CD4-positive, CD25-positive, alpha-beta regulatory T cell (primary cell): ENCODE measurements at regions not wholly inside any gene's neighbourhood (a gene's known extent, or its start where the extent isn't known, plus 50 kb on each side); places are given as distances from the start of the nearest gene placed in this dataset.

Source experiments
- ATAC-seq, 2 donors: fragments of 150-1000 bp; cut with Tn5 transposase; one replicate each; pipeline ENCODE4 v1.10.0; 2021; ENCODE audit warnings: low read depth in 2 of 2, moderate number of reproducible peaks in 2 of 2, moderate library complexity in 1 of 2
- DNase-seq, 3 donors: peaks; one replicate each; pipeline versions ENCODE4 v3.0.0 to v3.0.0-alpha.2; 2012 to 2022; ENCODE audit warnings: mixed read lengths in 1 of 3
- H3K27ac ChIP-seq: one replicate; pipeline ENCODE4 v1.7.0; 2013; ENCODE audit warnings: mild to moderate bottlenecking, low read length; ENCODE audit not compliant: insufficient read depth, poor library complexity, severe bottlenecking
- H3K27me3 ChIP-seq: one replicate; pipeline ENCODE4 v1.7.0; 2013; ENCODE audit warnings: low read length; ENCODE audit not compliant: control insufficient read depth, insufficient read depth
- H3K36me3 ChIP-seq: one replicate; pipeline ENCODE4 v1.7.0; 2013; ENCODE audit warnings: mild to moderate bottlenecking, low read length, moderate library complexity; ENCODE audit not compliant: control insufficient read depth, insufficient read depth
- H3K4me1 ChIP-seq: 2 replicates; pipeline ENCODE4 v1.7.0; 2013; ENCODE audit warnings: mild to moderate bottlenecking, low read length; ENCODE audit not compliant: insufficient read depth, control insufficient read depth, poor library complexity, severe bottlenecking
- H3K4me3 ChIP-seq: one replicate; pipeline ENCODE4 v1.7.0; 2013; ENCODE audit warnings: low read depth, mild to moderate bottlenecking, low read length, moderate library complexity
- H3K9me3 ChIP-seq, 2 experiments: 1 replicate in 1 of 2; 2 replicates in 1 of 2; pipeline ENCODE4 v1.7.0; 2013; ENCODE audit warnings: low read length in 2 of 2, mild to moderate bottlenecking in 1 of 2, moderate library complexity in 1 of 2; ENCODE audit not compliant: control insufficient read depth in 2 of 2
- H3K27ac Mint-ChIP-seq, 3 donors: one replicate each; pipeline ENCODE4 v1.8.0; 2020 to 2022; ENCODE audit warnings: mild to moderate bottlenecking in 3 of 3, mixed read lengths in 3 of 3, moderate library complexity in 2 of 3
- H3K27me3 Mint-ChIP-seq: one replicate; pipeline ENCODE4 v1.8.0; 2022; ENCODE audit warnings: mild to moderate bottlenecking, mixed read lengths
- H3K36me3 Mint-ChIP-seq: one replicate; pipeline ENCODE4 v1.8.0; 2020; ENCODE audit warnings: mixed read lengths
- H3K4me1 Mint-ChIP-seq, 4 donors: one replicate each; pipeline ENCODE4 v1.8.0; 2020 to 2022; ENCODE audit warnings: mixed read lengths in 4 of 4, mild to moderate bottlenecking in 1 of 4
- H3K4me3 Mint-ChIP-seq, 4 donors: one replicate each; pipeline ENCODE4 v1.8.0; 2020 to 2022; ENCODE audit warnings: mild to moderate bottlenecking in 4 of 4, mixed read lengths in 4 of 4, moderate library complexity in 3 of 4
- H3K9me3 Mint-ChIP-seq, 7 donors: one replicate each; pipeline ENCODE4 v1.8.0; 2020 to 2022; ENCODE audit warnings: mixed read lengths in 7 of 7, mild to moderate bottlenecking in 3 of 7, moderate library complexity in 2 of 7

DNA sequence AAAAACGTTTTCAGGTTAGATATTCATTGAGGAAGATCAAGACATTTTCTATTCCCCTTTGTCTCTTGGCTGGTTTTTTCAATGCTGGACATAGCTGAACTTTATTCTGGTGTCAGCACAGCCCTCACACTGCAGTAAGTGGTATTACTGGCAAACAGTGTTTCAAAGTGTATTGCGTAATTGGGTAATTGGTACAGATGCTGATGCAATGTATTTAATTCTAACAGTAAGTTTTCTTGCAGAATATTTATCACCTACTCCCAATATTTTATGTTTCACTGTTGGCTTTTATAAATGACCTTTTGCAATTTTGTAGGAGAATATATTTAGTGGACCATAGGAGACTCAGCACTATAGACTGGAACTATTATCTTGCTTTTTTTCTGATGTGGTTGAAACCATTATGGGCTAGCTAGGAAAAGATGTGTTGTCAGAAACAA lies 287.6 kb upstream of the SOX4 start:
- H3K36me3 Mint-ChIP-seq = no peaks in the 10 kb centered on the region
- Histone ChIP-seq H3K9me3 (peaks cover 0 to 2% of the 10 kb centered on the region in 2 experiments), H3K4me1 (no peaks in the 10 kb centered on the region), H3K27ac (no peak overlapping the region), H3K27me3 (peaks cover 2% of the 10 kb centered on the region), H3K4me3 (no peak overlapping the region), H3K36me3 (no peaks in the 10 kb centered on the region)
- no peaks in the 10 kb centered on the region for H3K4me1 Mint-ChIP-seq
- no peak for DNase-seq
- no peak overlapping the region for H3K4me3 Mint-ChIP-seq
- peaks cover 0 to 7% (median 1%) of the 10 kb centered on the region in 7 donors for H3K9me3 Mint-ChIP-seq
- ATAC-seq = no peak
- H3K27me3 Mint-ChIP-seq = peaks cover 23% of the 10 kb centered on the region
- H3K27ac Mint-ChIP-seq = no peak overlapping the region

DNA sequence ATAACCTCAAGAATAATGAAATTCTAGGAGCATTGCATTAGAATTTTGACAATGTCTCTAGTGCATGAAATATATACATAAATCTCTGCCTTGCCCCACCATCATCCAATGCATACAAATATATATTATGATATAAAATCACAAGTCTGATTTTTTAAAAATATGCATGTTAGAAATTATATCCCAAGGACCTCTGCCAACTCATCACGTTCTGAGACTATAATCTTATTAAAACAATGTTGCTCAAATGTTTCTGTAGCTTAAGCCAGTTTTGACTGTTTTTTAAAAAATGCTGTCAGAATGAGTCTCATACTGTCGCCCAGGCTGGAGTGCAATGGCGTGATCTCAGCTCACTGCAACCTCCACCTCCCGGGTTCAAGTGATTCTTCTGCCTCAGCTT lies 287.0 kb upstream of the SOX4 start:
- no peak overlapping the region for H3K4me3 Mint-ChIP-seq
- peaks cover 23% of the 10 kb centered on the region for H3K27me3 Mint-ChIP-seq
- H3K36me3 Mint-ChIP-seq = no peaks in the 10 kb centered on the region
- H3K27ac ChIP-seq = no peak overlapping the region
- no peak overlapping the region for H3K27ac Mint-ChIP-seq
- no peaks in the 10 kb centered on the region for H3K4me1 Mint-ChIP-seq
- ATAC-seq (no peak), DNase-seq (no peak)
- peaks cover 0 to 7% (median 0%) of the 10 kb centered on the region in 7 donors for H3K9me3 Mint-ChIP-seq
- H3K4me1 ChIP-seq = no peaks in the 10 kb centered on the region
- H3K4me3 ChIP-seq = no peak overlapping the region
- peaks cover 0 to 2% of the 10 kb centered on the region in 2 experiments for H3K9me3 ChIP-seq
- no peaks in the 10 kb centered on the region for H3K36me3 ChIP-seq
- H3K27me3 ChIP-seq = peaks cover 2% of the 10 kb centered on the region

GRCh38 chr6:21309807-21310221 lies 283.7 kb upstream of the SOX4 start:
- Histone ChIP-seq H3K4me3 (no peak overlapping the region), H3K27ac (no peak overlapping the region), H3K9me3 (no peaks in the 10 kb centered on the region), H3K27me3 (peaks cover 2% of the 10 kb centered on the region), H3K4me1 (no peaks in the 10 kb centered on the region), H3K36me3 (no peaks in the 10 kb centered on the region)
- Mint-ChIP-seq H3K36me3 (no peaks in the 10 kb centered on the region), H3K9me3 (peaks cover 0 to 4% (median 0%) of the 10 kb centered on the region in 7 donors), H3K27me3 (peaks cover 18% of the 10 kb centered on the region), H3K4me3 (no peak overlapping the region), H3K27ac (no peak overlapping the region), H3K4me1 (no peaks in the 10 kb centered on the region)
- no peak for ATAC-seq
- DNase-seq = no peak

GRCh38 chr6:21310568-21311140 lies 282.9 kb upstream of the SOX4 start:
- Mint-ChIP-seq H3K27me3 (peaks cover 18% of the 10 kb centered on the region), H3K4me3 (no peak overlapping the region), H3K4me1 (no peaks in the 10 kb centered on the region), H3K27ac (no peak overlapping the region), H3K36me3 (no peaks in the 10 kb centered on the region), H3K9me3 (peaks cover 0 to 4% (median 0%) of the 10 kb centered on the region in 7 donors)
- DNase-seq = no peak
- Histone ChIP-seq H3K9me3 (no peaks in the 10 kb centered on the region), H3K27ac (no peak overlapping the region), H3K4me1 (no peaks in the 10 kb centered on the region), H3K27me3 (peaks cover 2% of the 10 kb centered on the region), H3K4me3 (no peak overlapping the region), H3K36me3 (no peaks in the 10 kb centered on the region)
- ATAC-seq = no peak

- H3K9me3 Mint-ChIP-seq = peaks cover 0 to 4% (median 0%) of the 10 kb centered on the region in 7 donors
- Histone ChIP-seq H3K4me1 (no peaks in the 10 kb centered on the region), H3K36me3 (no peaks in the 10 kb centered on the region), H3K9me3 (no peaks in the 10 kb centered on the region), H3K27ac (no peak overlapping the region), H3K27me3 (peaks cover 2% of the 10 kb centered on the region), H3K4me3 (no peak overlapping the region)
- no peaks in the 10 kb centered on the region for H3K4me1 Mint-ChIP-seq
- ATAC-seq (no peak), DNase-seq (no peak)
- no peak overlapping the region for H3K4me3 Mint-ChIP-seq
- no peaks in the 10 kb centered on the region for H3K36me3 Mint-ChIP-seq
- no peak overlapping the region for H3K27ac Mint-ChIP-seq
- H3K27me3 Mint-ChIP-seq = peaks cover 11% of the 10 kb centered on the region
Measured at GRCh38 chr6:21312118-21312517, 281.4 kb upstream of the SOX4 start.

DNA sequence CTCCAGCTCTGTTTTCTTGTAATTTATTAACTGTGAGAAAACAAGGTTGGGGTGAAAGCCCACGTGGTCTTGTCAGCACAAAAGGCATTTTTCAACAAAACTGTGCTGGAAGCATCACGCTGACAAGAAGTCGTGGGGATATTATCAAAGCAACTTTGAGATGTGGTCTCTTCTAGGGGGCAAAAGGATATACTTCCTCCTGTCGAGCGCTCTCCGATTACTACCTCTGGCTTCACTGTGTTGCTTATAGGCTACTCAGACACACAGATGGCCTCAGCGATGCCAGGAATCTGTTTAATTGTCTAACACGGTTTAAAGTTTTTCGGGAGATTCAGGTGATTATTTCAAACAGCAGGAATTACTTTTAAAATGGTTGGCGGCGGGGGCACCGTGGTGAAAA lies 275.9 kb upstream of the SOX4 start:
- no peaks in the 10 kb centered on the region for H3K27me3 ChIP-seq
- peaks cover 0 to 12% (median 0%) of the 10 kb centered on the region in 7 donors for H3K9me3 Mint-ChIP-seq
- DNase-seq (no peak), ATAC-seq (no peak)
- H3K27ac ChIP-seq = no peak overlapping the region
- no peaks in the 10 kb centered on the region for H3K36me3 ChIP-seq
- peaks cover 0 to 2% of the 10 kb centered on the region in 2 experiments for H3K9me3 ChIP-seq
- H3K4me1 Mint-ChIP-seq = no peaks in the 10 kb centered on the region
- H3K4me1 ChIP-seq = no peaks in the 10 kb centered on the region
- no peaks in the 10 kb centered on the region for H3K36me3 Mint-ChIP-seq
- H3K4me3 ChIP-seq = no peak overlapping the region
- no peak overlapping the region for H3K4me3 Mint-ChIP-seq
- peaks cover 5% of the 10 kb centered on the region for H3K27me3 Mint-ChIP-seq
- no peak overlapping the region for H3K27ac Mint-ChIP-seq

DNA sequence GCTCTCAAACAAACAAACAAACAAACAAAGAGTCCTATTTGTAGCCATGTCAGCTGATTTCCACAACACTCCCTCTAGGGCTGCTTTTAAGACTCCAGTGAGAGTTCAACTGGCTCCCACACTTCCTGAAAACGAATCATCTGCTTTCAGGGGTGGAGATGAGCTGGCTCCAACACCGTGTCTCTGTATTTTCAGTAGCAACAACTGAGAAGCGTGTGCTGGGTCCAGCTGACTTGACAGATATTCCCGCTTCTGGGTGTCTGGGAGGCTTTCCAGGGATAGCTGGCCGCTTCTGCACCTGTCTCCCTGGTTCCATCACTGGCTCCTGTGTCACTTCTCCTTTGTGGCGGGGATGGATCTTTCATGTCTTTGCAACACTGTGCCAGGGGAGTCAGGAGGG lies 272.5 kb upstream of the SOX4 start:
- no peaks in the 10 kb centered on the region for H3K36me3 Mint-ChIP-seq

DNA sequence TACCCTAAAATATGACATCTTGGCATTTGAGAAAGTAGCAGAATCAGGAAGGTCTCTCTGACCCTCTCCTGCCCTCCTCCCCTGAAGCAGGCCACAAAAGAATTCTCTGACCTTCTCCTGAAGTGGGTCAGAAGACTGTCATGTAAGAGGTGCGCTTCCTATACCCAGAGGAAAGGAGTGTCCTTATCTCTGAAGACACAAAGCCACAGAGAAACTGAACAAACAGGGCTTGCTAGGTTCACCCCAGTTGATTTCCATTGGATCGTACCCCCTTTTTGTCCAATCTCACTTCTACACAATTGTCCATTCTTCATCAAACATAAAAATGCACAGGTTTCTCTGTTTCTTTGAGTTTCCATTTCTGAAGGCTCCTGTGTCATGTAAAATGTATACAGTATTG lies 272.0 kb upstream of the SOX4 start:
- DNase-seq = no peak
- H3K27ac Mint-ChIP-seq = no peak overlapping the region
- H3K9me3 Mint-ChIP-seq = peaks cover 0 to 10% (median 0%) of the 10 kb centered on the region in 7 donors
- no peak overlapping the region for H3K4me3 Mint-ChIP-seq
- no peak overlapping the region for H3K4me3 ChIP-seq
- no peaks in the 10 kb centered on the region for H3K36me3 Mint-ChIP-seq
- no peak for ATAC-seq
- H3K27me3 Mint-ChIP-seq = no peaks in the 10 kb centered on the region
- H3K9me3 ChIP-seq = peaks cover 0 to 2% of the 10 kb centered on the region in 2 experiments
- no peaks in the 10 kb centered on the region for H3K27me3 ChIP-seq
- H3K27ac ChIP-seq = no peak overlapping the region
- no peaks in the 10 kb centered on the region for H3K4me1 ChIP-seq
- no peaks in the 10 kb centered on the region for H3K36me3 ChIP-seq
- no peaks in the 10 kb centered on the region for H3K4me1 Mint-ChIP-seq

More for the DNA sequence above, 272.5 kb upstream of the SOX4 start:
- Mint-ChIP-seq H3K27me3 (no peaks in the 10 kb centered on the region), H3K4me3 (no peak overlapping the region), H3K9me3 (peaks cover 0 to 10% (median 0%) of the 10 kb centered on the region in 7 donors), H3K27ac (no peak overlapping the region), H3K4me1 (no peaks in the 10 kb centered on the region)
- ATAC-seq (no peak), DNase-seq (no peak)
- H3K27ac ChIP-seq = no peak overlapping the region
- H3K27me3 ChIP-seq = no peaks in the 10 kb centered on the region
- no peak overlapping the region for H3K4me3 ChIP-seq
- no peaks in the 10 kb centered on the region for H3K4me1 ChIP-seq
- H3K9me3 ChIP-seq = peaks cover 0 to 2% of the 10 kb centered on the region in 2 experiments
- no peaks in the 10 kb centered on the region for H3K36me3 ChIP-seq
